ENCODE measurements at regions not wholly inside any gene's neighbourhood (a gene's known extent, or its start where the extent isn't known, plus 50 kb on each side); places are given as distances from the start of the nearest gene placed in this dataset.

DNA sequence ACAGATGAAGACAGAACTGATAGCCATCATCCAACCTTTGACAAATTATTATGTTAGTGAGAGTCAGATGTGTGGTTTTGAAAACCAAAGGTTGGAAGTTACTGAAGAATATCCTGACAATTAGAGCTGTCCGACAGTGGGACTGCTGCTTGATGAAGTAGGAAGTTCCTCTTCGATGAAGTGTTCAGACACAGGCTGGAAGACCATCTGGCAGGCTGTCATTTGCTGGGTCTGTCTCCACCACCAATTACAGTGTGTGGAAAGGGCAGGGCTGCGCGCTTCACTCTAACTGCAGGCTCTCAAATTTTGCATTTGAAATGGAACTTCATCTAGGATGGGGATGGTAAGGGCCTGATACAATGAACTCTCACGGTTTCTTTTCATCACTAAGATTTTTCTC, 313.8 kb downstream of the PIK3C3 start (continued):
- TF ChIP-seq TP53 (CRISPR knock-in tag; IDR thresholded peaks at IDR 0.05) (no peak), BHLHE40 (IDR thresholded peaks at IDR 0.05; ENCODE audit: low read depth, low read length) (no peak)

GRCh38 chr18:42271647-42272414, 316.8 kb downstream of the PIK3C3 start:
- Histone ChIP-seq H3K27ac (no peak overlapping the region), H3K4me1 (no peaks in the 10 kb centered on the region), H3K4me2 (no peak overlapping the region), H3K4me3 (no peak overlapping the region), H3K9me3 (no peaks in the 10 kb centered on the region)
- WGBS (ENCODE audit: missing lambda C conversion rate), result 24% methylated on average over 8 of the region's 8 CpGs
- POLR2A ChIA-PET, result no interaction called here
- ATAC-seq, result no peak
- CTCF ChIA-PET, result interaction anchor here (0.6 to 4.6 kb wide), 2 partner anchors 158 to 243 kb away, joined by 3 to 28 read pairs; no protein-coding TSS in a partner anchor
- no peak for TF ChIP-seq HOXB13 (CRISPR knock-in tag; IDR thresholded peaks at IDR 0.05; ENCODE audit: low read depth)
- no peak for TF ChIP-seq FOSB (CRISPR knock-in tag; IDR thresholded peaks at IDR 0.05)
- no peak for TF ChIP-seq JUNB (IDR thresholded peaks at IDR 0.05)
- TF ChIP-seq, protein P1, sequence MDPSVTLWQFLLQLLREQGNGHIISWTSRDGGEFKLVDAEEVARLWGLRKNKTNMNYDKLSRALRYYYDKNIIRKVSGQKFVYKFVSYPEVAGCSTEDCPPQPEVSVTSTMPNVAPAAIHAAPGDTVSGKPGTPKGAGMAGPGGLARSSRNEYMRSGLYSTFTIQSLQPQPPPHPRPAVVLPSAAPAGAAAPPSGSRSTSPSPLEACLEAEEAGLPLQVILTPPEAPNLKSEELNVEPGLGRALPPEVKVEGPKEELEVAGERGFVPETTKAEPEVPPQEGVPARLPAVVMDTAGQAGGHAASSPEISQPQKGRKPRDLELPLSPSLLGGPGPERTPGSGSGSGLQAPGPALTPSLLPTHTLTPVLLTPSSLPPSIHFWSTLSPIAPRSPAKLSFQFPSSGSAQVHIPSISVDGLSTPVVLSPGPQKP (IDR thresholded peaks at IDR 0.05; ENCODE audit: low read depth, low read length), result no peak
- no peak for TF ChIP-seq MAFK (IDR thresholded peaks at IDR 0.05; ENCODE audit: partially characterized antibody)
- TF ChIP-seq FOXS1 (CRISPR knock-in tag; IDR thresholded peaks at IDR 0.05), result no peak
- TF ChIP-seq ZC3H11A (IDR thresholded peaks at IDR 0.05), result no peak
- no peak for TF ChIP-seq TP53 (CRISPR knock-in tag; IDR thresholded peaks at IDR 0.05)
- TF ChIP-seq CHD4 (IDR thresholded peaks at IDR 0.05; ENCODE audit: borderline replicate concordance), result no peak
- TF ChIP-seq, protein P2, sequence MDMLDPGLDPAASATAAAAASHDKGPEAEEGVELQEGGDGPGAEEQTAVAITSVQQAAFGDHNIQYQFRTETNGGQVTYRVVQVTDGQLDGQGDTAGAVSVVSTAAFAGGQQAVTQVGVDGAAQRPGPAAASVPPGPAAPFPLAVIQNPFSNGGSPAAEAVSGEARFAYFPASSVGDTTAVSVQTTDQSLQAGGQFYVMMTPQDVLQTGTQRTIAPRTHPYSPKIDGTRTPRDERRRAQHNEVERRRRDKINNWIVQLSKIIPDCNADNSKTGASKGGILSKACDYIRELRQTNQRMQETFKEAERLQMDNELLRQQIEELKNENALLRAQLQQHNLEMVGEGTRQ (IDR thresholded peaks at IDR 0.05), result no peak
- no peak for TF ChIP-seq POLR2AphosphoS2 (conservative IDR thresholded peaks at IDR 0.05; ENCODE audit: low read length)
- no peak for TF ChIP-seq MAX (IDR thresholded peaks at IDR 0.05)
- no peak for TF ChIP-seq CBX8 (IDR thresholded peaks at IDR 0.05)
- TF ChIP-seq RNF2 (IDR thresholded peaks at IDR 0.05; ENCODE audit: borderline replicate concordance, low read depth), result no peak
- no peak for TF ChIP-seq POLR2A (IDR thresholded peaks at IDR 0.05; ENCODE audit: low read length)
- TF ChIP-seq ZSCAN20 (CRISPR knock-in tag; IDR thresholded peaks at IDR 0.05), result no peak
- no peak for TF ChIP-seq TFCP2L1 (CRISPR knock-in tag; IDR thresholded peaks at IDR 0.05)
- no peak for DNase-seq (ENCODE audit: low read depth in 1 of 2, low spot score in 1 of 2)
- FAIRE-seq, result no peak

- ChIA-PET POLR2A (no interaction called here), CTCF (interaction anchor here (4.6 kb wide), 1 partner anchor 161 kb away, joined by 28 read pairs; no protein-coding TSS in a partner anchor)
- H3K27ac ChIP-seq, result no peak overlapping the region
- H3K4me2 ChIP-seq, result no peak overlapping the region
- WGBS (ENCODE audit: missing lambda C conversion rate), result 0% methylated on average over 1 of the region's 1 CpG
- DNase-seq (ENCODE audit: low read depth in 1 of 2, low spot score in 1 of 2) (peak in 1 of 2 experiments; percentile 34), ATAC-seq (peak in 1 of 2 experiments; percentile 44; a peak in 2 of 6 replicates), FAIRE-seq (no peak)
- no peaks in the 10 kb centered on the region for H3K9me3 ChIP-seq
- no peaks in the 10 kb centered on the region for H3K4me1 ChIP-seq
- TF ChIP-seq NPAS2 (CRISPR knock-in tag; IDR thresholded peaks at IDR 0.05; ENCODE audit: borderline replicate concordance) (no peak), SMC3 (IDR thresholded peaks at IDR 0.05) (0 out of 3 replicates have a peak, but pooled peaks have one; percentile 6)
- no peak overlapping the region for H3K4me3 ChIP-seq
Observed at GRCh38 chr18:42274488-42275137, 319.6 kb downstream of the PIK3C3 start.

DNA sequence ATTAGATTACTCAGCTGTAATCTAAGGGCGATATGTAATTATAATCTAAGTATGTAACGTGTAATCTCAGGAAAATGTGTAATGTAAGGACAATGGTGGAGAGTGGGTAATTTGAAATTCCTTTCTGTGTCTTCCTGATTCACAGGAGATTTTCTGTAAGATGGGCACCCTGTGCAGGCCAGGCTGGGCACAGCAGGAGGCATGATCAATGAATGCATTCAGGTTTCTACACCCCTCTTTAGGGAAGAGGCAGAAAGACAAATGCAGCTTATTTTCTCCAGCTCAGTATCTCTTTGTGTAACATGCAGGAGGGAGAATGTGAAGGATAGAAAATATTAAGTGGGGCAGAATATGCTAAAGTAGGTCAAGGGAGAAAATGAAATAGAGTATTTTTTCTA, 320.1 kb downstream of the PIK3C3 start:
- DNase-seq (ENCODE audit: low read depth in 1 of 2, low spot score in 1 of 2) (no peak), FAIRE-seq (no peak), ATAC-seq (no peak)
- Histone ChIP-seq H3K4me2 (no peak overlapping the region), H3K27ac (no peak overlapping the region), H3K4me1 (no peaks in the 10 kb centered on the region), H3K4me3 (no peak overlapping the region), H3K9me3 (no peaks in the 10 kb centered on the region)
- CTCF ChIA-PET, result interaction anchor here (4.6 kb wide), 1 partner anchor 161 kb away, joined by 28 read pairs; no protein-coding TSS in a partner anchor
- WGBS (ENCODE audit: missing lambda C conversion rate), result 29% methylated on average over 2 of the region's 2 CpGs
- POLR2A ChIA-PET, result no interaction called here
- TF ChIP-seq GATA3 (IDR thresholded peaks at IDR 0.05; ENCODE audit: borderline replicate concordance) (no peak), RARB (CRISPR knock-in tag; IDR thresholded peaks at IDR 0.05) (no peak), SMC3 (IDR thresholded peaks at IDR 0.05) (no peak), FOSB (CRISPR knock-in tag; IDR thresholded peaks at IDR 0.05) (no peak), POLR2AphosphoS2 (conservative IDR thresholded peaks at IDR 0.05; ENCODE audit: low read length) (no peak), REST (IDR thresholded peaks at IDR 0.05) (no peak), TFCP2L1 (CRISPR knock-in tag; IDR thresholded peaks at IDR 0.05) (no peak), EHF (CRISPR knock-in tag; IDR thresholded peaks at IDR 0.05) (no peak), HOXB5 (CRISPR knock-in tag; IDR thresholded peaks at IDR 0.05) (no peak)
- TF ChIP-seq, protein P3, sequence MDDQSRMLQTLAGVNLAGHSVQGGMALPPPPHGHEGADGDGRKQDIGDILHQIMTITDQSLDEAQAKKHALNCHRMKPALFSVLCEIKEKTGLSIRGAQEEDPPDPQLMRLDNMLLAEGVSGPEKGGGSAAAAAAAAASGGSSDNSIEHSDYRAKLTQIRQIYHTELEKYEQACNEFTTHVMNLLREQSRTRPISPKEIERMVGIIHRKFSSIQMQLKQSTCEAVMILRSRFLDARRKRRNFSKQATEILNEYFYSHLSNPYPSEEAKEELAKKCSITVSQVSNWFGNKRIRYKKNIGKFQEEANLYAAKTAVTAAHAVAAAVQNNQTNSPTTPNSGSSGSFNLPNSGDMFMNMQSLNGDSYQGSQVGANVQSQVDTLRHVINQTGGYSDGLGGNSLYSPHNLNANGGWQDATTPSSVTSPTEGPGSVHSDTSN (IDR thresholded peaks at IDR 0.05), result no peak
